Liver (tissue), 8 donors: ENCODE measurements at regions not wholly inside any gene's neighbourhood (a gene's known extent, or its start where the extent isn't known, plus 50 kb on each side); places are given as distances from the start of the nearest gene placed in this dataset.
"Not testable (repeated sequence)": the region's sequence is repeated elsewhere in the genome, so short reads cannot be mapped to it uniquely, and the experiment has no call there.

Source experiments
- DNase-seq: peaks from one replicate; pipeline ENCODE4 v3.0.0-alpha.2; 2017; ENCODE audit warnings: low spot score
- H3K27ac ChIP-seq, 2 donors: one replicate each; pipeline ENCODE4 v1.7.0; 2013; ENCODE audit warnings: inconsistent platforms in 2 of 2, low read length in 2 of 2, control low read depth in 1 of 2, low read depth in 1 of 2, mild to moderate bottlenecking in 1 of 2
- H3K27me3 ChIP-seq, 4 donors: one replicate each; pipeline versions ENCODE4 v1.6.1 to v1.7.0; 2013; ENCODE audit warnings: low read length in 3 of 4, inconsistent platforms in 1 of 4, mild to moderate bottlenecking in 1 of 4, moderate library complexity in 1 of 4; ENCODE audit not compliant: control insufficient read depth in 4 of 4, insufficient read depth in 4 of 4
- H3K36me3 ChIP-seq, 4 donors: one replicate each; pipeline versions ENCODE4 v1.6.1 to v1.7.0; 2013; ENCODE audit warnings: low read length in 3 of 4, mild to moderate bottlenecking in 3 of 4, low read depth in 1 of 4, moderate library complexity in 1 of 4; ENCODE audit not compliant: control insufficient read depth in 4 of 4, insufficient read depth in 3 of 4
- H3K4me1 ChIP-seq, 4 donors: one replicate each; pipeline versions ENCODE4 v1.6.1 to v1.7.0; 2013; ENCODE audit warnings: low read length in 3 of 4, mild to moderate bottlenecking in 3 of 4, moderate library complexity in 1 of 4; ENCODE audit not compliant: control insufficient read depth in 4 of 4, insufficient read depth in 4 of 4
- H3K4me3 ChIP-seq, 3 donors: one replicate each; pipeline versions ENCODE4 v1.6.1 to v1.7.0; 2013; ENCODE audit warnings: low read length in 3 of 3, control low read depth in 1 of 3, low read depth in 1 of 3, mild to moderate bottlenecking in 1 of 3
- H3K9ac ChIP-seq, 2 donors: one replicate each; pipeline ENCODE4 v1.7.0; 2013; ENCODE audit warnings: low read length in 2 of 2, mild to moderate bottlenecking in 2 of 2, moderate library complexity in 2 of 2, control low read depth in 1 of 2, low read depth in 1 of 2
- H3K9me3 ChIP-seq, 4 donors: one replicate each; pipeline versions ENCODE4 v1.6.1 to v1.7.0; 2013; ENCODE audit warnings: low read length in 3 of 4; ENCODE audit not compliant: control insufficient read depth in 4 of 4
- CTCF ChIP-seq: fragments of 150-350 bp; IDR thresholded peaks from 2 replicates; pipeline ENCODE4 v1.5.1; 2017; ENCODE audit warnings: improper control_type of control experiment, low read depth, low read length; ENCODE audit not compliant: missing input control
- FOXA1 ChIP-seq: IDR thresholded peaks from 2 replicates; pipeline ENCODE4 v1.6.1; 2016; ENCODE audit warnings: antibody characterized with exemption
- FOXA2 ChIP-seq: IDR thresholded peaks from 2 replicates; pipeline ENCODE4 v1.6.1; 2016; ENCODE audit warnings: antibody characterized with exemption
- GABPA ChIP-seq, 2 donors: IDR thresholded peaks in 1 of 2; conservative IDR thresholded peaks in 1 of 2; 2 replicates each; pipeline ENCODE4 v1.6.1; 2016; ENCODE audit warnings: antibody characterized with exemption in 2 of 2, mild to moderate bottlenecking in 1 of 2, moderate library complexity in 1 of 2
- HNF4G ChIP-seq: IDR thresholded peaks from 2 replicates; pipeline ENCODE4 v1.6.1; 2016; ENCODE audit warnings: antibody characterized with exemption
- JUND ChIP-seq, 2 donors: IDR thresholded peaks; 2 replicates each; pipeline ENCODE4 v1.6.1; 2016; ENCODE audit warnings: antibody characterized with exemption in 2 of 2
- NR2F2 ChIP-seq: IDR thresholded peaks from 2 replicates; pipeline ENCODE4 v1.6.1; 2016; ENCODE audit warnings: antibody characterized with exemption
- RAD21 ChIP-seq, 2 donors: IDR thresholded peaks; 2 replicates each; pipeline ENCODE4 v1.6.1; 2016; ENCODE audit warnings: antibody characterized with exemption in 2 of 2, mild to moderate bottlenecking in 2 of 2
- REST ChIP-seq: IDR thresholded peaks from 2 replicates; pipeline ENCODE4 v1.6.1; 2016; ENCODE audit warnings: antibody characterized with exemption, mild to moderate bottlenecking
- RXRA ChIP-seq, 2 donors: IDR thresholded peaks; 2 replicates each; pipeline ENCODE4 v1.6.1; 2017 to 2018; ENCODE audit warnings: antibody characterized with exemption in 2 of 2, mild to moderate bottlenecking in 1 of 2
- SP1 ChIP-seq: IDR thresholded peaks from 2 replicates; pipeline ENCODE4 v1.6.1; 2018; ENCODE audit warnings: antibody characterized with exemption, mild to moderate bottlenecking
- TAF1 ChIP-seq: conservative IDR thresholded peaks from 2 replicates; pipeline ENCODE4 v1.6.1; 2016; ENCODE audit warnings: antibody characterized with exemption, mild to moderate bottlenecking
- YY1 ChIP-seq: IDR thresholded peaks from 2 replicates; pipeline ENCODE4 v1.6.1; 2016; ENCODE audit warnings: antibody characterized with exemption, mild to moderate bottlenecking
- WGBS: extraction: QIAGEN DNeasy Blood & Tissue Kit; methylation state at CpG from one replicate; pipeline ENCODE4 v1.1.7; 2013; 5-methylcytosine and 5-hydroxymethylcytosine counted together
- TF ChIP-seq, protein P1 (sequence below): IDR thresholded peaks from 2 replicates; pipeline ENCODE4 v1.6.1; 2016; ENCODE audit warnings: antibody characterized with exemption
- donor health status: healthy.
- donor health status: healthy.
- donor health status: healthy.
- donor health status: healthy.
- donor health status: healthy.

DNA sequence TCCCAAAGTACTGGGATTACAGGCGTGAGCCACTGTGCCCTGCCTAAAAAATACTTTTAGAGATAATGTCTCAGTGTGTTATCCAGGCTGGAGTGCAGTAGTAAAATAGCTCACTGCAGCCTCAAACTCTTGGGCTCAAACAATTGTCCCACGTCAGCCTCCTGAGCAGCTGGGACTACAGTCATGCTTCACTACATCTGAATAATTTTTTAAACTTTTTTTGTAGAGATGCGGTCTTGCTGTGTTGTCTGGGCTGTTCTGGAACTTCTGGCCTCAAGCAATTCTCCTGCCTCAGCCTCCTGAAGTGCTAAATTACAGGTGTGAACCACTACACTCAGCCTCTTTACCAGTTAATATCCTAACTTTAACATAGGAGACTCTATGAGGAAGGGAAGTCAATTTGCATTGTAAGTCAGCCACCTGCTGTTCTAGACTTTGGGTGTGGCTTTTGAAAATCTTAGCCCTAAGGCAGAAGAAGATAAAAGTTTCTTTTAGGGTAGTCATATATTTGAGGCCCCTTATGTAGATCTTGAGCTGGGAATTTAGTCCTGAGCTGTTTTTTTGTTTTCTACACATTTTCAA is 78.2 kb upstream of the RASGRP1 start:
- no peaks in the 10 kb centered on the region for H3K9me3 ChIP-seq
- H3K4me1 ChIP-seq, result no peaks in the 10 kb centered on the region
- TF ChIP-seq JUND (IDR thresholded peaks at IDR 0.05), result no peak
- TF ChIP-seq TAF1, result no peak
- TF ChIP-seq RAD21 (IDR thresholded peaks at IDR 0.05), result no peak
- no peak for TF ChIP-seq GABPA (IDR thresholded peaks at IDR 0.05 in 1 of 2, conservative IDR thresholded peaks at IDR 0.05 in 1 of 2)
- no peak for TF ChIP-seq RXRA (IDR thresholded peaks at IDR 0.05)
- TF ChIP-seq FOXA1, result no peak
- no peak for TF ChIP-seq HNF4G
- no peak for TF ChIP-seq SP1
- TF ChIP-seq, protein P1, sequence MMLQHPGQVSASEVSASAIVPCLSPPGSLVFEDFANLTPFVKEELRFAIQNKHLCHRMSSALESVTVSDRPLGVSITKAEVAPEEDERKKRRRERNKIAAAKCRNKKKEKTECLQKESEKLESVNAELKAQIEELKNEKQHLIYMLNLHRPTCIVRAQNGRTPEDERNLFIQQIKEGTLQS, result no peak
- no peak for TF ChIP-seq YY1
- no peak overlapping the region for H3K9ac ChIP-seq
- WGBS, result 60% methylated on average over 3 of the region's 3 CpGs
- H3K27ac ChIP-seq, result no peak overlapping the region
- no peaks in the 10 kb centered on the region for H3K36me3 ChIP-seq
- no peaks in the 10 kb centered on the region for H3K27me3 ChIP-seq
- H3K4me3 ChIP-seq, result no peak overlapping the region
- DNase-seq, result no peak

DNA sequence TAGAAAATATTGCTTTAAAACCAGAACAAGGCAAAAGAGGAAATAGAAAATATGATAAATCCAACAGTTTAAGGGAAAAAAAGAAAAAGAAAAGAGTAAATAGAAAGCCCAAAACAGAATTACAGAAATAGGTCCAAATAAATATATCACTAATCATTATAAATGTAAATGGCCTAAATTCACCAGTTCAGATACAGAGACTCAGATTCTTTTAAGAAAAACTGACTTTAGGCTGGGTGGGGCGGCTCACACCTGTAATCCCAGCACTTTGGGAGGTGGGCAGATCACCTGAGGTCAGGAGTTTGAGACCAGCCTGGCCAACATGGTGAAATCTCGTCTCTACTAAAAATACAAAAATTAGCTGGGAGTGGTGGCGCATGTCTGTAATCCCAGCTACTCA is 79.7 kb upstream of the RASGRP1 start:
- WGBS, result 88% methylated on average over 3 of the region's 3 CpGs
- not testable (repeated sequence) for H3K9ac ChIP-seq, H3K36me3 ChIP-seq, H3K27ac ChIP-seq, H3K27me3 ChIP-seq, H3K9me3 ChIP-seq, H3K4me1 ChIP-seq, DNase-seq, H3K4me3 ChIP-seq

DNA sequence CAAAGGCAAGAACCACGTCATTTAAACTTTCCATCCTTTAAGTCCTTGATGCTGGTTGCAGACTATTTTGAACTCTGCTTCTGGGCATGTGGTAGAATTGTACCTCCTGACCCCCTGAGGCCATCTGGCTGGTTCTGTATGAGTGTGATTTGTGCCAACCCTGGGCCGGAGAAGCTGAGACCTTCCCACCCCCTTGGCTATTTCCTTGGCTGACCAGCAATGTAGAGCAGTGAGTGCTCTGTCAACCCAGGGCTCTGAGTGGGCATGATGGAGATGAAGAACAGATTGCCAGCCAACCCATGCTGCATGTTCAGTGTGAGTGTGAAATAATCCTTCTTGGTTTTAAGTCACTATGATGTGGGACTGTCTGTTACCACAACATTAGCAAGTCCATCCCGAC is 82.1 kb upstream of the RASGRP1 start:
- no peaks in the 10 kb centered on the region for H3K4me1 ChIP-seq
- H3K9ac ChIP-seq, result no peak overlapping the region
- no peaks in the 10 kb centered on the region for H3K36me3 ChIP-seq
- TF ChIP-seq RXRA (IDR thresholded peaks at IDR 0.05) (no peak), RAD21 (IDR thresholded peaks at IDR 0.05) (no peak), CTCF (no peak), YY1 (no peak), HNF4G (no peak), FOXA1 (no peak), NR2F2 (no peak), SP1 (no peak), GABPA (IDR thresholded peaks at IDR 0.05 in 1 of 2, conservative IDR thresholded peaks at IDR 0.05 in 1 of 2) (no peak), REST (no peak), FOXA2 (no peak)
- TF ChIP-seq, protein P1, result no peak
- DNase-seq, result no peak
- no peak overlapping the region for H3K4me3 ChIP-seq
- H3K27ac ChIP-seq, result no peak overlapping the region
- 76% methylated on average over 3 of the region's 3 CpGs for WGBS
- peaks cover 0 to 4% (median 0%) of the 10 kb centered on the region in 4 donors for H3K27me3 ChIP-seq
- no peaks in the 10 kb centered on the region for H3K9me3 ChIP-seq
